Stimulated activated memory B cell treated with anti-CD40 and anti-IgM and Interleukin-4, amounts not matched to agents 10 μg/mL and 1 μg/mL and 100 μg/mL, for 72 hours (primary cell): ENCODE measurements at regions not wholly inside any gene's neighbourhood (a gene's known extent, or its start where the extent isn't known, plus 50 kb on each side); places are given as distances from the start of the nearest gene placed in this dataset.
"Not testable (repeated sequence)": the region's sequence is repeated elsewhere in the genome, so short reads cannot be mapped to it uniquely, and the experiment has no call there.

ENCODE experiments used
- ATAC-seq: fragments of 150-1000 bp; cut with Tn5 transposase; 2 replicates; pipeline ENCODE4 v1.10.0; 2021
- H3K27ac Mint-ChIP-seq: one replicate; pipeline ENCODE4 v1.8.0; 2022; ENCODE audit warnings: mild to moderate bottlenecking, mixed read lengths
- H3K27me3 Mint-ChIP-seq: one replicate; pipeline ENCODE4 v1.8.0; 2022; ENCODE audit warnings: mixed read lengths
- H3K36me3 Mint-ChIP-seq: one replicate; pipeline ENCODE4 v1.8.0; 2022; ENCODE audit warnings: mixed read lengths
- H3K4me1 Mint-ChIP-seq: one replicate; pipeline ENCODE4 v1.8.0; 2022; ENCODE audit warnings: mixed read lengths
- H3K4me3 Mint-ChIP-seq: one replicate; pipeline ENCODE4 v1.8.0; 2022; ENCODE audit warnings: mild to moderate bottlenecking, moderate library complexity, mixed read lengths
- H3K9me3 Mint-ChIP-seq: one replicate; pipeline ENCODE4 v1.8.0; 2022; ENCODE audit warnings: mixed read lengths

- peaks cover 7% of the 10 kb centered on the region for H3K9me3 Mint-ChIP-seq
- no peaks in the 10 kb centered on the region for H3K4me1 Mint-ChIP-seq
- H3K27ac Mint-ChIP-seq = no peak overlapping the region
- no peak for ATAC-seq
- H3K27me3 Mint-ChIP-seq = no peaks in the 10 kb centered on the region
- H3K36me3 Mint-ChIP-seq = no peaks in the 10 kb centered on the region
- no peak overlapping the region for H3K4me3 Mint-ChIP-seq
Measured at GRCh38 chr1:96865731-96866685, 144.4 kb downstream of the PTBP2 start.

GRCh38 chr1:96872757-96873156 is 151.2 kb downstream of the PTBP2 start:
- peaks cover 19% of the 10 kb centered on the region for H3K9me3 Mint-ChIP-seq
- H3K4me1 Mint-ChIP-seq = no peaks in the 10 kb centered on the region
- no peak for ATAC-seq
- no peak overlapping the region for H3K4me3 Mint-ChIP-seq
- no peak overlapping the region for H3K27ac Mint-ChIP-seq
- H3K27me3 Mint-ChIP-seq = no peaks in the 10 kb centered on the region
- H3K36me3 Mint-ChIP-seq = no peaks in the 10 kb centered on the region

- peaks cover 15% of the 10 kb centered on the region for H3K9me3 Mint-ChIP-seq
- H3K4me1 Mint-ChIP-seq = no peaks in the 10 kb centered on the region
- no peak overlapping the region for H3K27ac Mint-ChIP-seq
- no peaks in the 10 kb centered on the region for H3K27me3 Mint-ChIP-seq
- no peaks in the 10 kb centered on the region for H3K36me3 Mint-ChIP-seq
- no peak overlapping the region for H3K4me3 Mint-ChIP-seq
- no peak for ATAC-seq
Measured at GRCh38 chr1:96878640-96879039, 157.1 kb downstream of the PTBP2 start.

GRCh38 chr1:96880626-96881025 is 159.0 kb downstream of the PTBP2 start:
- Mint-ChIP-seq H3K36me3 (no peaks in the 10 kb centered on the region), H3K27ac (no peak overlapping the region), H3K4me1 (no peaks in the 10 kb centered on the region), H3K9me3 (peaks cover 18% of the 10 kb centered on the region), H3K4me3 (no peak overlapping the region), H3K27me3 (no peaks in the 10 kb centered on the region)
- no peak for ATAC-seq

- ATAC-seq = no peak
- H3K27ac Mint-ChIP-seq = no peak overlapping the region
- H3K36me3 Mint-ChIP-seq = no peaks in the 10 kb centered on the region
- no peaks in the 10 kb centered on the region for H3K4me1 Mint-ChIP-seq
- peaks cover 21% of the 10 kb centered on the region for H3K9me3 Mint-ChIP-seq
- no peaks in the 10 kb centered on the region for H3K27me3 Mint-ChIP-seq
- H3K4me3 Mint-ChIP-seq = no peak overlapping the region
Measured at GRCh38 chr1:96882096-96882495, 160.5 kb downstream of the PTBP2 start.

- ATAC-seq = no peak
- Mint-ChIP-seq H3K27ac (no peak overlapping the region), H3K4me1 (no peaks in the 10 kb centered on the region), H3K4me3 (no peak overlapping the region), H3K9me3 (peaks cover 10% of the 10 kb centered on the region), H3K27me3 (no peaks in the 10 kb centered on the region), H3K36me3 (no peaks in the 10 kb centered on the region)
Measured at GRCh38 chr1:96886474-96886873, 164.9 kb downstream of the PTBP2 start.

- no peak overlapping the region for H3K4me3 Mint-ChIP-seq
- no peak for ATAC-seq
- no peaks in the 10 kb centered on the region for H3K27me3 Mint-ChIP-seq
- no peaks in the 10 kb centered on the region for H3K36me3 Mint-ChIP-seq
- H3K27ac Mint-ChIP-seq = no peak overlapping the region
- no peaks in the 10 kb centered on the region for H3K4me1 Mint-ChIP-seq
- H3K9me3 Mint-ChIP-seq = peaks cover 13% of the 10 kb centered on the region
Measured at GRCh38 chr1:96887501-96887900, 165.9 kb downstream of the PTBP2 start.

GRCh38 chr1:96901783-96902363 is 180.3 kb downstream of the PTBP2 start:
- Mint-ChIP-seq H3K9me3 (peaks cover 9% of the 10 kb centered on the region), H3K36me3 (no peaks in the 10 kb centered on the region), H3K4me3 (no peak overlapping the region), H3K27me3 (no peaks in the 10 kb centered on the region), H3K4me1 (no peaks in the 10 kb centered on the region), H3K27ac (no peak overlapping the region)
- no peak for ATAC-seq

- ATAC-seq = no peak
Measured at GRCh38 chr1:96912248-96912647, 190.7 kb downstream of the PTBP2 start.

GRCh38 chr1:96915701-96916100 is 194.1 kb downstream of the PTBP2 start:
- not testable (repeated sequence) for H3K27me3 Mint-ChIP-seq, H3K4me3 Mint-ChIP-seq, H3K9me3 Mint-ChIP-seq, ATAC-seq, H3K27ac Mint-ChIP-seq, H3K36me3 Mint-ChIP-seq, H3K4me1 Mint-ChIP-seq

More at GRCh38 chr1:96912248-96912647, 190.7 kb downstream of the PTBP2 start:
- peaks cover 9% of the 10 kb centered on the region for H3K27me3 Mint-ChIP-seq
- H3K9me3 Mint-ChIP-seq = peaks cover 5% of the 10 kb centered on the region
- no peaks in the 10 kb centered on the region for H3K4me1 Mint-ChIP-seq
- H3K4me3 Mint-ChIP-seq = no peak overlapping the region
- H3K36me3 Mint-ChIP-seq = no peaks in the 10 kb centered on the region
- no peak overlapping the region for H3K27ac Mint-ChIP-seq

- Mint-ChIP-seq H3K4me3 (no peak overlapping the region), H3K36me3 (no peaks in the 10 kb centered on the region), H3K27me3 (peaks cover under 1% of the 10 kb centered on the region), H3K4me1 (no peaks in the 10 kb centered on the region), H3K27ac (no peak overlapping the region), H3K9me3 (peaks cover 9% of the 10 kb centered on the region)
- ATAC-seq = no peak
Measured at GRCh38 chr1:96918406-96918805, 196.8 kb downstream of the PTBP2 start.

- H3K4me1 Mint-ChIP-seq = no peaks in the 10 kb centered on the region
- peaks cover 9% of the 10 kb centered on the region for H3K9me3 Mint-ChIP-seq
- H3K36me3 Mint-ChIP-seq = no peaks in the 10 kb centered on the region
- no peak overlapping the region for H3K27ac Mint-ChIP-seq
- no peak for ATAC-seq
- H3K27me3 Mint-ChIP-seq = no peaks in the 10 kb centered on the region
- no peak overlapping the region for H3K4me3 Mint-ChIP-seq
Measured at GRCh38 chr1:96922181-96922580, 200.6 kb downstream of the PTBP2 start.

- no peak overlapping the region for H3K27ac Mint-ChIP-seq
- no peaks in the 10 kb centered on the region for H3K27me3 Mint-ChIP-seq
- H3K36me3 Mint-ChIP-seq = no peaks in the 10 kb centered on the region
- ATAC-seq = no peak
- H3K4me1 Mint-ChIP-seq = no peaks in the 10 kb centered on the region
- H3K4me3 Mint-ChIP-seq = no peak overlapping the region
- peaks cover 7% of the 10 kb centered on the region for H3K9me3 Mint-ChIP-seq
Measured at GRCh38 chr1:96923753-96924152, 202.2 kb downstream of the PTBP2 start.

GRCh38 chr1:96926176-96926575 is 204.6 kb downstream of the PTBP2 start:
- Mint-ChIP-seq H3K36me3 (no peaks in the 10 kb centered on the region), H3K4me1 (no peaks in the 10 kb centered on the region), H3K27me3 (no peaks in the 10 kb centered on the region), H3K4me3 (no peak overlapping the region), H3K9me3 (peaks cover 4% of the 10 kb centered on the region), H3K27ac (no peak overlapping the region)
- ATAC-seq = no peak

- Mint-ChIP-seq H3K36me3 (no peaks in the 10 kb centered on the region), H3K4me3 (no peak overlapping the region), H3K27me3 (no peaks in the 10 kb centered on the region), H3K27ac (no peak overlapping the region), H3K9me3 (peaks cover 4% of the 10 kb centered on the region), H3K4me1 (no peaks in the 10 kb centered on the region)
- ATAC-seq = no peak
Measured at GRCh38 chr1:96927125-96927524, 205.5 kb downstream of the PTBP2 start.

- Mint-ChIP-seq H3K4me3 (no peak overlapping the region), H3K27ac (no peak overlapping the region), H3K36me3 (no peaks in the 10 kb centered on the region), H3K4me1 (no peaks in the 10 kb centered on the region), H3K27me3 (no peaks in the 10 kb centered on the region), H3K9me3 (no peaks in the 10 kb centered on the region)
- no peak for ATAC-seq
Measured at GRCh38 chr1:96931136-96931535, 209.6 kb downstream of the PTBP2 start.
